ENCODE measurements at regions not wholly inside any gene's neighbourhood (a gene's known extent, or its start where the extent isn't known, plus 50 kb on each side); places are given as distances from the start of the nearest gene placed in this dataset.

DNA sequence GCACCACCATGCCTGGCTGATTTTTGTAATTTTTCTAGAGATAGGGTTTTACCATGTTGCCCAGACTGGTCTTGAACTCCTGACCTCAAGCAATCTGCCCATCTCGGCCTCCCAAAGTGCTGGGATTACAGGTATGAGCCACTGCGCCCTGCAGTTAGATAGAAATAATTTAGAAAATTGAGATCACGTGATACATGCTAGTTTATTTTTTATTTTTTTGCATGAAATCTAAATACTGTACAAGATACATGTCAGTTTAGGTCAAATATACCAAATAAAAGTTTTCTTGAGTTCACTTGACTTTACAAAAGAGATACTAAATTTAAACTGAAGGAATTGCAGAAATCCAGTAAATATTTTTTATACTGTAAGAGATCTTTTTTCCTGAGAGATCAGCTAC, 304.2 kb downstream of the YTHDC2 start:
- TF ChIP-seq, protein P1, sequence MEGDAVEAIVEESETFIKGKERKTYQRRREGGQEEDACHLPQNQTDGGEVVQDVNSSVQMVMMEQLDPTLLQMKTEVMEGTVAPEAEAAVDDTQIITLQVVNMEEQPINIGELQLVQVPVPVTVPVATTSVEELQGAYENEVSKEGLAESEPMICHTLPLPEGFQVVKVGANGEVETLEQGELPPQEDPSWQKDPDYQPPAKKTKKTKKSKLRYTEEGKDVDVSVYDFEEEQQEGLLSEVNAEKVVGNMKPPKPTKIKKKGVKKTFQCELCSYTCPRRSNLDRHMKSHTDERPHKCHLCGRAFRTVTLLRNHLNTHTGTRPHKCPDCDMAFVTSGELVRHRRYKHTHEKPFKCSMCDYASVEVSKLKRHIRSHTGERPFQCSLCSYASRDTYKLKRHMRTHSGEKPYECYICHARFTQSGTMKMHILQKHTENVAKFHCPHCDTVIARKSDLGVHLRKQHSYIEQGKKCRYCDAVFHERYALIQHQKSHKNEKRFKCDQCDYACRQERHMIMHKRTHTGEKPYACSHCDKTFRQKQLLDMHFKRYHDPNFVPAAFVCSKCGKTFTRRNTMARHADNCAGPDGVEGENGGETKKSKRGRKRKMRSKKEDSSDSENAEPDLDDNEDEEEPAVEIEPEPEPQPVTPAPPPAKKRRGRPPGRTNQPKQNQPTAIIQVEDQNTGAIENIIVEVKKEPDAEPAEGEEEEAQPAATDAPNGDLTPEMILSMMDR (IDR thresholded peaks at IDR 0.05), result no peak
- no peak for TF ChIP-seq EZH2 (IDR thresholded peaks at IDR 0.05)
